ENCODE measurements at regions not wholly inside any gene's neighbourhood (a gene's known extent, or its start where the extent isn't known, plus 50 kb on each side); places are given as distances from the start of the nearest gene placed in this dataset.

DNA sequence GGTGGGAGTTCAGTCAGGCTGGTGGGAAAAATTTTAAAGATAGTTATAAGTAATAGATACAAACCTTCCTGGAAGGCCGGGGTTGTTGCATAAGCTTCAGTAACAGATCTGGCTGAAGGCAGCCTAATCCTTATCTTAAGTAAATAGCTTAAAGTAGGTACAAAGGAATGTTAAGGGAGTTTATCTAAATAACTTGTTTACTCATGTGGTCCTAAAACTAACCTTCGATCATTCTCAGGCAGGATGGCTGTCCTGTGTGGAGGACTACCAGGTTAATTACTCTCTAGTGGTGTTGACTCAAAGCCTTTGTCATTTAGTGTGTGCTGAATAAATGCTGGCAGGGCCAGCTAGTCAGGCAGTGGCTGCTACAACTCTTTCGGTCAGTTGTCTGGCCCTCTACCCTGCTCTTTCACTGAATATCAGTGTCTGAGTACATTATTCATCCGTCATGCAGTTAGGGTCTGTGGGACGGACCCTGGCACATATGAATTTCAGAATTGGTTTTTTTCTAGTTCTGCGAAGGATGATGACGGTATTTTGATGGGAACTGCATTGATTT lies 131.6 kb upstream of the TAB2 start:
- TF ChIP-seq EZH2phosphoT487 (IDR thresholded peaks at IDR 0.05; ENCODE audit: low read depth) = no peak
- TF ChIP-seq, protein P1, sequence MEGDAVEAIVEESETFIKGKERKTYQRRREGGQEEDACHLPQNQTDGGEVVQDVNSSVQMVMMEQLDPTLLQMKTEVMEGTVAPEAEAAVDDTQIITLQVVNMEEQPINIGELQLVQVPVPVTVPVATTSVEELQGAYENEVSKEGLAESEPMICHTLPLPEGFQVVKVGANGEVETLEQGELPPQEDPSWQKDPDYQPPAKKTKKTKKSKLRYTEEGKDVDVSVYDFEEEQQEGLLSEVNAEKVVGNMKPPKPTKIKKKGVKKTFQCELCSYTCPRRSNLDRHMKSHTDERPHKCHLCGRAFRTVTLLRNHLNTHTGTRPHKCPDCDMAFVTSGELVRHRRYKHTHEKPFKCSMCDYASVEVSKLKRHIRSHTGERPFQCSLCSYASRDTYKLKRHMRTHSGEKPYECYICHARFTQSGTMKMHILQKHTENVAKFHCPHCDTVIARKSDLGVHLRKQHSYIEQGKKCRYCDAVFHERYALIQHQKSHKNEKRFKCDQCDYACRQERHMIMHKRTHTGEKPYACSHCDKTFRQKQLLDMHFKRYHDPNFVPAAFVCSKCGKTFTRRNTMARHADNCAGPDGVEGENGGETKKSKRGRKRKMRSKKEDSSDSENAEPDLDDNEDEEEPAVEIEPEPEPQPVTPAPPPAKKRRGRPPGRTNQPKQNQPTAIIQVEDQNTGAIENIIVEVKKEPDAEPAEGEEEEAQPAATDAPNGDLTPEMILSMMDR (IDR thresholded peaks at IDR 0.05; ENCODE audit: low read depth, low read length) = no peak
- no peak overlapping the region for H2AFZ ChIP-seq (ENCODE audit: low read depth, low read length)
- H3K9me3 ChIP-seq (ENCODE audit: insufficient read depth, low read length) = no peaks in the 10 kb centered on the region

DNA sequence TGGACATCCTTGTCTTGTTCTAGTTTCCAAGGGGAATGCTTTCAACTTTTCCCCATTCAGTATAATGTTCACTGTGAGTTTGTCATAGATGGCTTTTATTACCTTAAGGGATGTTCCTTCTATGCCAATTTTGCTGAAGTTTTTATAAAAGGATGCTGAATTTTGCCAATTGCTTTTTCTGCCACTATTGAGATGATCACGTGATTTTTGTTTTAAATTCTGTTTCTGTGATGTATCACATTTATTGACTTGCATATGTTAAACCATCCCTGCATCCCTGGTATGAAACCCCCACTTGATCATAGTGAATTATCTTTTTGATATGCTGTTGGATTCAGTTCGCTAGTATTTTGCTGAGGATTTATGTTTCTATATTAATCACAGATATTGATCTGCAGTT lies 130.6 kb upstream of the TAB2 start:
- no peak overlapping the region for H3K4me2 ChIP-seq (ENCODE audit: low read length)
- H3K27ac ChIP-seq (ENCODE audit: low read length) = no peak overlapping the region
- H2AFZ ChIP-seq (ENCODE audit: low read depth, low read length) = no peak overlapping the region
- no peak overlapping the region for H3K9ac ChIP-seq (ENCODE audit: low read length)
- H4K20me1 ChIP-seq (ENCODE audit: insufficient read depth, low read length) = no peaks in the 10 kb centered on the region
- no peaks in the 10 kb centered on the region for H3K27me3 ChIP-seq (ENCODE audit: low read depth, low read length)
- TF ChIP-seq, protein P1 (IDR thresholded peaks at IDR 0.05; ENCODE audit: low read depth, low read length) = no peak
- no peak for TF ChIP-seq EZH2phosphoT487 (IDR thresholded peaks at IDR 0.05; ENCODE audit: low read depth)
- H3K79me2 ChIP-seq (ENCODE audit: low read length) = no peaks in the 10 kb centered on the region
- H3K4me3 ChIP-seq (ENCODE audit: low read length) = no peak overlapping the region
- H3K4me1 ChIP-seq (ENCODE audit: low read length) = peaks cover 7% of the 10 kb centered on the region
- H3K36me3 ChIP-seq (replicated peaks; ENCODE audit: low read depth, low read length) = no peaks in the 10 kb centered on the region
- no peaks in the 10 kb centered on the region for H3K9me3 ChIP-seq (ENCODE audit: insufficient read depth, low read length)

More for the DNA sequence above, 131.6 kb upstream of the TAB2 start:
- Histone ChIP-seq H3K4me3 (ENCODE audit: low read length) (no peak overlapping the region), H3K9ac (ENCODE audit: low read length) (no peak overlapping the region), H3K36me3 (replicated peaks; ENCODE audit: low read depth, low read length) (no peaks in the 10 kb centered on the region), H3K4me2 (ENCODE audit: low read length) (no peak overlapping the region), H3K4me1 (ENCODE audit: low read length) (peaks cover 14% of the 10 kb centered on the region), H4K20me1 (ENCODE audit: insufficient read depth, low read length) (no peaks in the 10 kb centered on the region), H3K79me2 (ENCODE audit: low read length) (no peaks in the 10 kb centered on the region), H3K27me3 (ENCODE audit: low read depth, low read length) (no peaks in the 10 kb centered on the region), H3K27ac (ENCODE audit: low read length) (no peak overlapping the region)

DNA sequence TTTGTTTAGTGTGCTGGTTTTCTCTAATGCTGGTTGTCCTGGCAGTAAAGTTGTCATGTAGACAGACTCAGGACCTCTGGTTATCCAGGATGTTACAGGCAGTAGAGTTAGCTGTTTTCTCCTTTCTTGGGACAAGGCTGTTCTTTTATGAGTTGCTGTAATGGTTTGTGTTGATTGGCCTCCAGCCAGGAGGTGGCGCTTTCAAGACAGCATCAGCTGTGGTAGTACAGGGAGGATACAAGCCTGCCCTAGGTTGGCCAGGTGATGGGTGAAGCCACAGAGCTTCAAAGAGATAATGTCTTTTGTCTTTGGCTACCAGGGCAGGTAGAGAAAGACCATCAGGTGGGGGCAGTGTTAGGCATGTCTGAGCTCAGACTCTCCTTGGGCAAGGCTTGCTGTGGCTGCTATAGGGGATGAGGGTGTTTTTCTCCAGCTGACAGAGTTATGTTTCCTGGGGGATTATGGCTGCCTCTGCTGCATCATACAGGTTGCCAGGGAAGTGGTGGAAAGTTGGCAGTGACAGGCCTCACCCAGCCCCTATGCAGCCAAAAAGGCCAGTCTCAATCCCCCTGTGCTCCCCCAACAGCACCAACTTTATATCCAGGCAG lies 127.2 kb upstream of the TAB2 start:
- H3K36me3 ChIP-seq (replicated peaks; ENCODE audit: low read depth, low read length) = no peaks in the 10 kb centered on the region
- no peaks in the 10 kb centered on the region for H4K20me1 ChIP-seq (ENCODE audit: insufficient read depth, low read length)
- peak overlapping the region; percentile 72; the same call in 1 of the 2 replicates for H2AFZ ChIP-seq (ENCODE audit: low read depth, low read length)
- H3K79me2 ChIP-seq (ENCODE audit: low read length) = no peaks in the 10 kb centered on the region
- peaks cover 24% of the 10 kb centered on the region for H3K4me1 ChIP-seq (ENCODE audit: low read length)
- H3K4me3 ChIP-seq (ENCODE audit: low read length) = no peak overlapping the region
- no peak overlapping the region; the same call in 1 of the 2 replicates for H3K4me2 ChIP-seq (ENCODE audit: low read length)
- no peak overlapping the region for H3K9ac ChIP-seq (ENCODE audit: low read length)
- no peaks in the 10 kb centered on the region for H3K9me3 ChIP-seq (ENCODE audit: insufficient read depth, low read length)
- TF ChIP-seq, protein P1 (IDR thresholded peaks at IDR 0.05; ENCODE audit: low read depth, low read length) = peak; percentile 75
- no peak for TF ChIP-seq EZH2phosphoT487 (IDR thresholded peaks at IDR 0.05; ENCODE audit: low read depth)
- H3K27ac ChIP-seq (ENCODE audit: low read length) = no peak overlapping the region
- H3K27me3 ChIP-seq (ENCODE audit: low read depth, low read length) = no peaks in the 10 kb centered on the region

DNA sequence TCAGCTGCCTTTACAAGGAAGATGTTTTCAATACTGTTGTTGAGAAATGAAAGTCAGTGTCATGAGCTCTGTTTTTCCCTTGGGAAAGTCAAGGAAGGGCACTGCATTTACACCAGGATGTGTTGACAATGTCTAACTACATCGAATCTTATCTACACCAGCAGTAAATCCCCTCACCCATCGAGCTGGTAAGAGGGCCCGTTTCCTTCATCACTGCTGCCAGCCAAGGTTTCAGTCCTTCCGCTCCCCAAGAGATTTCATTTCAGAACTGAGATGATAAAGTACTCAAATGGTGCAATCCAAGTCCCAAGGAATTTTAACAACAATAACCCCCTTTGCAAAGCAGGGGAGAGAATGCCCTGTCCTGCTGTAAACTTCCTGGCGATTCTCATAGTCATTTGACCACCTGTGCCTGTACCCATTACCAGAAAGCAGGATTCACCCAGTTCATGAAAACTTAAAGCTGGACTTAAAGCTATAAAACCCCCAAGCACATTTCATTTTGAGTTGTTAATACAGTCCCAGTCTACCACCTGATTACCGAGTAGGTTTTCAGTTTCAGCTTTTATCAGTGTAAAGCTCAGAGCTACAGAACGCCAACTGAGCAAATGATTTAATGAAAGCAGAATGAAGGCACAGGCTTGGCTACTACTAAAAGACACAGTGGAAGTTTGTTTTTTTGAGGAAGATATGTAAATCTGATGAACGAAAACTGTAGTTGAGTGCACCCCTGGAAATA lies 122.5 kb upstream of the TAB2 start:
- TF ChIP-seq EZH2phosphoT487 (IDR thresholded peaks at IDR 0.05; ENCODE audit: low read depth) = no peak
- TF ChIP-seq, protein P1 (IDR thresholded peaks at IDR 0.05; ENCODE audit: low read depth, low read length) = no peak
- Histone ChIP-seq H3K4me3 (ENCODE audit: low read length) (peak overlapping the region; percentile 63), H3K36me3 (replicated peaks; ENCODE audit: low read depth, low read length) (no peaks in the 10 kb centered on the region), H3K9me3 (ENCODE audit: insufficient read depth, low read length) (no peaks in the 10 kb centered on the region), H3K4me2 (ENCODE audit: low read length) (peak overlapping the region; percentile 88), H3K4me1 (ENCODE audit: low read length) (peaks cover 35% of the 10 kb centered on the region), H4K20me1 (ENCODE audit: insufficient read depth, low read length) (no peaks in the 10 kb centered on the region), H3K79me2 (ENCODE audit: low read length) (no peaks in the 10 kb centered on the region), H3K9ac (ENCODE audit: low read length) (peak overlapping the region; percentile 61), H3K27me3 (ENCODE audit: low read depth, low read length) (no peaks in the 10 kb centered on the region), H2AFZ (ENCODE audit: low read depth, low read length) (peak overlapping the region; percentile 68), H3K27ac (ENCODE audit: low read length) (peak overlapping the region; percentile 89)
